Naive thymus-derived CD4-positive, alpha-beta T cell (primary cell): ENCODE measurements at regions not wholly inside any gene's neighbourhood (a gene's known extent, or its start where the extent isn't known, plus 50 kb on each side); places are given as distances from the start of the nearest gene placed in this dataset.
A peak's percentile ranks its signal among the peaks of the same experiment; 100 is the strongest.
"Not testable (repeated sequence)": the region's sequence is repeated elsewhere in the genome, so short reads cannot be mapped to it uniquely, and the experiment has no call there.

Experiments
- ATAC-seq: fragments of 150-1000 bp; cut with Tn5 transposase; 2 replicates; pipeline ENCODE4 v1.10.0; 2021; ENCODE audit warnings: mild to moderate bottlenecking, moderate library complexity
- CTCF ChIA-PET: fragments of 350-600 bp; sonication (Branson Sonifier 250); formaldehyde crosslinking; loops from one replicate; lab custom pipeline; 2021; ENCODE audit warnings: antibody characterized with exemption; lab: Charles Lee
- POLR2A ChIA-PET: fragments of 350-600 bp; sonication (Branson Sonifier 250); formaldehyde crosslinking; loops from one replicate; lab custom pipeline; 2021; ENCODE audit warnings: antibody characterized with exemption, inconsistent platforms; lab: Charles Lee
- DNase-seq, 9 donors: peaks; one replicate each; pipeline versions ENCODE4 v3.0.0 to v3.0.0-alpha.2; 2020 to 2022; ENCODE audit warnings: mixed read lengths in 1 of 9
- H3K27ac ChIP-seq: one replicate; pipeline ENCODE4 v1.7.0; 2013; ENCODE audit warnings: mild to moderate bottlenecking, low read depth, low read length, moderate library complexity
- H3K27me3 ChIP-seq, 2 donors: one replicate each; pipeline ENCODE4 v1.7.0; 2013; ENCODE audit warnings: low read length in 2 of 2, mild to moderate bottlenecking in 2 of 2, moderate library complexity in 2 of 2; ENCODE audit not compliant: control insufficient read depth in 2 of 2, insufficient read depth in 2 of 2
- H3K36me3 ChIP-seq, 3 experiments: 1 replicate in 2 of 3; 2 replicates in 1 of 3; pipeline ENCODE4 v1.7.0; 2013; ENCODE audit warnings: low read length in 3 of 3, mild to moderate bottlenecking in 3 of 3, moderate library complexity in 1 of 3; ENCODE audit not compliant: insufficient read depth in 3 of 3, control insufficient read depth in 2 of 3
- H3K4me1 ChIP-seq, 2 donors: one replicate each; pipeline ENCODE4 v1.7.0; 2013; ENCODE audit warnings: low read length in 2 of 2, mild to moderate bottlenecking in 2 of 2, moderate library complexity in 1 of 2; ENCODE audit not compliant: control insufficient read depth in 2 of 2, insufficient read depth in 2 of 2
- H3K4me3 ChIP-seq: 2 replicates; pipeline ENCODE4 v1.7.0; 2013; ENCODE audit warnings: mild to moderate bottlenecking, low read length
- H3K9me3 ChIP-seq, 3 experiments: 1 replicate in 2 of 3; 2 replicates in 1 of 3; pipeline ENCODE4 v1.7.0; 2013; ENCODE audit warnings: low read length in 3 of 3; ENCODE audit not compliant: control insufficient read depth in 2 of 3
- H3K27ac Mint-ChIP-seq, 9 donors: one replicate each; pipeline ENCODE4 v1.8.0; 2020 to 2022; ENCODE audit warnings: mixed read lengths in 9 of 9, mild to moderate bottlenecking in 8 of 9, moderate library complexity in 5 of 9, inconsistent platforms in 2 of 9
- H3K27me3 Mint-ChIP-seq, 5 donors: one replicate each; pipeline ENCODE4 v1.8.0; 2021 to 2022; ENCODE audit warnings: mixed read lengths in 5 of 5, mild to moderate bottlenecking in 1 of 5
- H3K36me3 Mint-ChIP-seq, 5 donors: one replicate each; pipeline ENCODE4 v1.8.0; 2020 to 2022; ENCODE audit warnings: mixed read lengths in 5 of 5, mild to moderate bottlenecking in 3 of 5, inconsistent platforms in 1 of 5
- H3K4me1 Mint-ChIP-seq, 7 donors: one replicate each; pipeline ENCODE4 v1.8.0; 2020 to 2022; ENCODE audit warnings: mixed read lengths in 7 of 7, mild to moderate bottlenecking in 3 of 7, inconsistent platforms in 1 of 7
- H3K4me3 Mint-ChIP-seq, 10 donors: one replicate each; pipeline ENCODE4 v1.8.0; 2020 to 2022; ENCODE audit warnings: mild to moderate bottlenecking in 10 of 10, mixed read lengths in 10 of 10, moderate library complexity in 6 of 10, inconsistent platforms in 2 of 10
- H3K9me3 Mint-ChIP-seq, 11 donors: one replicate each; pipeline ENCODE4 v1.8.0; 2020 to 2022; ENCODE audit warnings: mixed read lengths in 11 of 11, mild to moderate bottlenecking in 4 of 11, inconsistent platforms in 1 of 11, moderate library complexity in 1 of 11
- intact Hi-C, 2 donors: fragments of 100-400 bp; cut with micrococcal nuclease; formaldehyde crosslinking; loops; one replicate each; pipeline ENCODE4 v1.15.1; 2023

- DNase-seq (no peak), ATAC-seq (no peak)
- Histone ChIP-seq H3K36me3 (no peaks in the 10 kb centered on the region), H3K4me1 (no peaks in the 10 kb centered on the region), H3K27me3 (no peaks in the 10 kb centered on the region), H3K27ac (no peak overlapping the region), H3K4me3 (no peak overlapping the region), H3K9me3 (no peaks in the 10 kb centered on the region)
- Mint-ChIP-seq H3K36me3 (no peaks in the 10 kb centered on the region), H3K4me1 (no peaks in the 10 kb centered on the region), H3K27ac (no peak overlapping the region), H3K9me3 (peaks cover 0 to 4% (median 0%) of the 10 kb centered on the region in 11 donors), H3K4me3 (no peak overlapping the region), H3K27me3 (peaks cover 0 to 21% (median 8%) of the 10 kb centered on the region in 5 donors)
- ChIA-PET POLR2A (no interaction called here), CTCF (no interaction called here)
- intact Hi-C loops: no loop called here
Measured at GRCh38 chrX:45424326-45424725, 223.7 kb upstream of the DIPK2B start.

GRCh38 chrX:45422216-45422925 lies 221.7 kb upstream of the DIPK2B start:
- Mint-ChIP-seq H3K27me3 (peaks cover 0 to 26% (median 15%) of the 10 kb centered on the region in 5 donors), H3K4me3 (no peak overlapping the region), H3K4me1 (no peaks in the 10 kb centered on the region), H3K36me3 (no peaks in the 10 kb centered on the region), H3K27ac (no peak overlapping the region), H3K9me3 (peaks cover 0 to 4% (median 0%) of the 10 kb centered on the region in 11 donors)
- CTCF ChIA-PET: interaction anchor here (0.6 kb wide), 1 partner anchor 11 kb away, joined by 4 read pairs; no protein-coding TSS in a partner anchor
- POLR2A ChIA-PET: no interaction called here
- H3K4me1 ChIP-seq: no peaks in the 10 kb centered on the region
- no peaks in the 10 kb centered on the region for H3K27me3 ChIP-seq
- H3K27ac ChIP-seq: no peak overlapping the region
- no peaks in the 10 kb centered on the region for H3K36me3 ChIP-seq
- no peaks in the 10 kb centered on the region for H3K9me3 ChIP-seq
- H3K4me3 ChIP-seq: no peak overlapping the region
- ATAC-seq (no peak), DNase-seq (no peak)
- intact Hi-C loops: no loop called here

GRCh38 chrX:45421806-45422205 lies 221.1 kb upstream of the DIPK2B start:
- POLR2A ChIA-PET: no interaction called here
- H3K4me1 Mint-ChIP-seq: no peaks in the 10 kb centered on the region
- no peaks in the 10 kb centered on the region for H3K36me3 ChIP-seq
- no peaks in the 10 kb centered on the region for H3K36me3 Mint-ChIP-seq
- H3K4me1 ChIP-seq: no peaks in the 10 kb centered on the region
- H3K27me3 ChIP-seq: no peaks in the 10 kb centered on the region
- peaks cover 0 to 26% (median 15%) of the 10 kb centered on the region in 5 donors for H3K27me3 Mint-ChIP-seq
- H3K4me3 ChIP-seq: no peak overlapping the region
- H3K27ac ChIP-seq: no peak overlapping the region
- H3K4me3 Mint-ChIP-seq: no peak overlapping the region
- DNase-seq (no peak), ATAC-seq (no peak)
- no peak overlapping the region for H3K27ac Mint-ChIP-seq
- CTCF ChIA-PET: no interaction called here
- H3K9me3 Mint-ChIP-seq: peaks cover 0 to 4% (median 0%) of the 10 kb centered on the region in 11 donors
- intact Hi-C loops: no loop called here
- H3K9me3 ChIP-seq: no peaks in the 10 kb centered on the region

- POLR2A ChIA-PET: no interaction called here
- H3K36me3 Mint-ChIP-seq: no peaks in the 10 kb centered on the region
- H3K27ac ChIP-seq: no peak overlapping the region
- no peak overlapping the region for H3K4me3 ChIP-seq
- H3K9me3 ChIP-seq: no peaks in the 10 kb centered on the region
- CTCF ChIA-PET: no interaction called here
- ATAC-seq (no peak), DNase-seq (no peak)
- intact Hi-C loops: no loop called here
- no peak overlapping the region for H3K27ac Mint-ChIP-seq
- no peak overlapping the region for H3K4me3 Mint-ChIP-seq
- H3K4me1 Mint-ChIP-seq: peaks cover 0 to 9% (median 6%) of the 10 kb centered on the region in 7 donors
- no peaks in the 10 kb centered on the region for H3K36me3 ChIP-seq
- no peaks in the 10 kb centered on the region for H3K27me3 ChIP-seq
- peaks cover 0 to 16% (median 5%) of the 10 kb centered on the region in 11 donors for H3K9me3 Mint-ChIP-seq
- no peaks in the 10 kb centered on the region for H3K4me1 ChIP-seq
- H3K27me3 Mint-ChIP-seq: peaks cover 0 to 6% (median 0%) of the 10 kb centered on the region in 5 donors
Measured at GRCh38 chrX:45404206-45404605, 203.5 kb upstream of the DIPK2B start.

- Mint-ChIP-seq H3K4me1 (peaks cover 0 to 9% (median 6%) of the 10 kb centered on the region in 7 donors), H3K36me3 (no peaks in the 10 kb centered on the region), H3K27ac (peak overlapping the region in 1 of 9 donors; percentile 41), H3K27me3 (peaks cover 0 to 6% (median 0%) of the 10 kb centered on the region in 5 donors), H3K4me3 (peak overlapping the region in 2 of 10 donors; percentile 10 to 49), H3K9me3 (peaks cover 0 to 22% (median 5%) of the 10 kb centered on the region in 11 donors)
- intact Hi-C loops: no loop called here
- Histone ChIP-seq H3K4me1 (no peaks in the 10 kb centered on the region), H3K4me3 (no peak overlapping the region), H3K27me3 (no peaks in the 10 kb centered on the region), H3K36me3 (no peaks in the 10 kb centered on the region), H3K9me3 (peaks cover 0 to under 1% (median 0%) of the 10 kb centered on the region in 3 experiments), H3K27ac (no peak overlapping the region)
- CTCF ChIA-PET: no interaction called here
- POLR2A ChIA-PET: no interaction called here
- no peak for ATAC-seq
- DNase-seq: no peak
Measured at GRCh38 chrX:45401923-45402322, 201.2 kb upstream of the DIPK2B start.

- H3K36me3 ChIP-seq, intact Hi-C loops, H3K4me1 Mint-ChIP-seq, POLR2A ChIA-PET, H3K4me3 Mint-ChIP-seq, DNase-seq, H3K27me3 ChIP-seq, CTCF ChIA-PET, H3K27me3 Mint-ChIP-seq, H3K27ac Mint-ChIP-seq, H3K4me3 ChIP-seq, H3K36me3 Mint-ChIP-seq, H3K27ac ChIP-seq, ATAC-seq, H3K4me1 ChIP-seq, H3K9me3 ChIP-seq: not testable (repeated sequence)
- peaks cover 0 to 23% (median 6%) of the 10 kb centered on the region in 11 donors for H3K9me3 Mint-ChIP-seq
Measured at GRCh38 chrX:45400951-45401725, 200.5 kb upstream of the DIPK2B start.
